ENCODE measurements at regions not wholly inside any gene's neighbourhood (a gene's known extent, or its start where the extent isn't known, plus 50 kb on each side); places are given as distances from the start of the nearest gene placed in this dataset.

- DNase-seq = no peak
- intact Hi-C loops (cut with DNase I) = no loop called here
These were observed 335.4 kb downstream of the MAN2A1 start for GRCh38 chr5:110025160-110025559.

- intact Hi-C loops (cut with DNase I) = no loop called here
- no peak for DNase-seq
These were observed 338.0 kb downstream of the MAN2A1 start for GRCh38 chr5:110027527-110028322.

- no peak for DNase-seq
- intact Hi-C loops (cut with DNase I) = no loop called here
These were observed 341.8 kb downstream of the MAN2A1 start for GRCh38 chr5:110031402-110032140.

- intact Hi-C loops (cut with DNase I) = no loop called here
- DNase-seq = no peak
These were observed 342.6 kb downstream of the MAN2A1 start for GRCh38 chr5:110032376-110032775.

DNA sequence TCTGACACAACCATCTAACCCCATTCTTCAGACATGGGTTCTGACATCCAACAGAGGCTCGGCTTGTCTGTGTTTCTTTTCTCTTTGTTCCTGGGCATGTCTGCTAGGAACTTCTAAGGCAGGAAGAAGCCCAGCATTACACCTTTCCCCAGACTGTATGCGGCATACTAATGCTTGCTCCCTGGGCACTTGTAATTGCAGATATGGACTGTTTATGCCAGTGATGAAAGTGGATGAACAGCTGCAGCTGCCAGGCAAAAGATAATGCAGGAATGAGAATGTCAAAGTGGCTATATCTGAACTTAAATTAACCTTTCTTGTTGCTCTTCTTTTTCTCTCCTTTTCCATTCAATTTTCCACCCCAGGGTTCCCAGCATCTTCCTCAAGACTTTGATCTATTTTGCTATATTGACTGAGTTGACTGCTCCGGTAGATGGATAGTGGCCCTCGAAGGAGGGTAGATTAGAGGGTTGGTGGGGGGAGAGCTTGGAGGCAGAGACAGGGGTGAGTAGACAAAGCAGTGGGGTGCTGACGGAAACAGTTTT lies 344.4 kb downstream of the MAN2A1 start:
- intact Hi-C loops (cut with DNase I) = no loop called here
- no peak for DNase-seq

- intact Hi-C loops (cut with DNase I) = no loop called here
- DNase-seq = no peak
These were observed 348.7 kb downstream of the MAN2A1 start for GRCh38 chr5:110038297-110038997.

- intact Hi-C loops (cut with DNase I) = no loop called here
- no peak for DNase-seq
These were observed 350.5 kb downstream of the MAN2A1 start for GRCh38 chr5:110040178-110040577.

DNA sequence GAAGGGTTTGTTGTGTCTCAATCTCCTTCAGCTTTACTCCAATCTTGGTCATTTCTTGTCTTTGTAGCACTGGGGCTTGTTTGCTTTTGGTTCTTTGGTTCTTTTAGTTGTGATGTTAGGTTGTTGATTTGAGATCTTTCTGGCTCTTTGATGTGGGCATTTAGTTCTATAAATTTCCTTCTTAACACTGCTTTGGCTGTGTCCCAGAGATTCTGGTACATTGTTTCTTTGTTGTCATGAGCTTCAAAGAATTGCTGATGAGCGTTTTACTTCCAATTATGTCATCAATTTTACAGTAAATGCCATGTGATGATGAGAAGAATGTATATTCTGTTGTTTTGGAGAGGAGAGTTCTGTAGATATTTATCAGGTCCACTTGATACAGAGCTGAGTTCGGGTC lies 353.3 kb downstream of the MAN2A1 start:
- no peak for DNase-seq
- intact Hi-C loops (cut with DNase I) = no loop called here

GRCh38 chr5:110045158-110045557 lies 355.4 kb downstream of the MAN2A1 start:
- no peak for DNase-seq
- intact Hi-C loops (cut with DNase I) = no loop called here

DNA sequence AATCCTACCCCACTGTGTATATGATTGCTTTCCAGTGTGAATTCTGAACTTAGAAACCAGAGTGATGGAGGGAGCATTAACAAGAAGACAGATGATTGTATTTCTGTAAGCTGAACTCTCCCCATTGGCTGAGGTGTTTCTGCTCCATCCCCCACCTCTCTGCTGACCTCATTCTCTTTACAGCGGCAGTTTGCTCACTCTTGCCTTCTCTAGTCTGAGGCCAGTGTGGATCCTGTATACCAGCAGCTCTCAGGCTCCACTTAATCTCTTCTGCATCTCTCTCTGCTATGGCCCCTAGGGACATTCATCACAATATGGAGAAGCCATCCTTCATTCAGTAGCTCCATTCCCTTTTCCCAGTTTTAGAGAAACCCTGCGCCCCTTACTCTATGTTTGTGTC lies 358.8 kb downstream of the MAN2A1 start:
- intact Hi-C loops (cut with DNase I) = no loop called here
- no peak for DNase-seq

GRCh38 chr5:110049816-110050215 lies 360.1 kb downstream of the MAN2A1 start:
- intact Hi-C loops (cut with DNase I) = no loop called here
- DNase-seq = no peak

DNA sequence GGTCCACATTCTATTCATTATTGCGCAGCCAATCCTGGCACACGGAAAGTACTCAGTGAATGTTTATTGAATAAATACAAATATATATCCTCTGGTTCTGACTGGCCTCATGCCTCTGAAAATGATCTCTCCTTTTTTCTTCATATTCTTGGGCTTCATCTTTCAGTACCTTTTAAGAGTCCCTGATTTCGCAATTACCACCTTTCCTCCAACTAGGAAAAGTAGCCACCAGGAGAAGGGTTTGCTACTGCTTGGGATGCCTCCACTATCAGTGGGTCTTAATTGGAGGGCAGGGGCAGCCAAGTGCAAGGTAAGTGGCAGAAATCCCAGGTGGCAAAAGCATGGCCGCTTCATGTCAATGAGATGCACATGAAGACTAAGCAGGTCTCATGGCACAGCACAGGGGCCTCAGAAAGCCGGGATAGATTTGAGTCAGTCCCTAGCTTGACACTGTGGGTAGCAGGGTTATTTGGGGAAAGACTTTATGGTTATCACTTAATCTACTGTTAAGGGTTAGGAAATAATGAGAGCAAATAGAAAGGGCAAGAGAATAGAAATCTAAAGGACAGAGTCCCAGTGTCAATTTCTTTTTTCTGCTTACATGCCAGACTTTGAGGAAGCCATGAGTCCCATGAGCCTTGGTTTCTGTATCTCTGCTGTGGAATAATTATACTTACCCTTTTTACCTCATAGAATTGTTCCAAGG lies 361.1 kb downstream of the MAN2A1 start:
- intact Hi-C loops (cut with DNase I) = no loop called here
- DNase-seq = no peak

- DNase-seq = no peak
- intact Hi-C loops (cut with DNase I) = no loop called here
These were observed 363.5 kb downstream of the MAN2A1 start for GRCh38 chr5:110053205-110053604.

DNA sequence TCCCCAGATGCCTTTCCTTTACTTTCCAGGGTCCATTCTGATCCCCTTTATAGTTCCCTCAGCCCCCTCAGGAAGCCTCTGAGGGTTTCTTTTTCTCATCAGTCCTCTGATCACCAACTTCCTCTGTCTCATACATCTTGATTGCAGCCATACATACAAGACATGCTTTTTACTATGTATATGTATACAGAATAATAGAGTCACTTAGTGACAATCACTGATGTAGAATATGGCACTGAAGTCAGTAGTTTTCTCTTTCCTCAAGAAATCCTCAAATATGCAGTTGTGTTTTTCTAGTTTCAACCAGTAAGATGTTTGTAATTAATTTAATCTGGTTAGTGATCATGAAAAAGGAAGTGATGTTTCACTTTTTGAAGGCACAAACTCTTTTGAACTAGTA lies 364.1 kb downstream of the MAN2A1 start:
- intact Hi-C loops (cut with DNase I) = no loop called here
- no peak for DNase-seq

DNA sequence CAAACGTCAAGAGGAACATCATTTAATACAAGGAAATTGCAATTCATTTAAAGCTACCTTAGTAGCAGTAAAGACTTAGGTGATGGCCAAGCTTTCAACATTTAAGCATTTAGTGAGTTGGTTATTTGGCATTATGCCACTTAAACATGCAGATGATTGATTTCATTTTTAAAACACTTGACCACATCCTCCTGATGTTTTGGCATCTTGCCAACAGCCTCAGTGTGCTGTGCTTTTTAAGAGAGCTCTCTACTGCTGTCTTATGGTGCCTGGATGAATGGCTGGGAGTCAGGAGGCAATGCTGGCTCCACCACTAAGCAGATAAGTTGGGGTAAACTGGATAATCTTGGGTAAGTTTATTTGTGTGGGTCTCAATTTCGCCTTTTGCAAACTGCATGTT lies 364.5 kb downstream of the MAN2A1 start:
- intact Hi-C loops (cut with DNase I) = no loop called here

GRCh38 chr5:110055302-110055701 lies 365.6 kb downstream of the MAN2A1 start:
- DNase-seq = no peak
- intact Hi-C loops (cut with DNase I) = no loop called here

More for the DNA sequence above, 364.5 kb downstream of the MAN2A1 start:
- DNase-seq = no peak

- no peak for DNase-seq
- intact Hi-C loops (cut with DNase I) = no loop called here
These were observed 366.9 kb downstream of the MAN2A1 start for GRCh38 chr5:110056580-110057114.

GRCh38 chr5:110058175-110058574 lies 368.4 kb downstream of the MAN2A1 start:
- intact Hi-C loops (cut with DNase I) = no loop called here
- no peak for DNase-seq

DNA sequence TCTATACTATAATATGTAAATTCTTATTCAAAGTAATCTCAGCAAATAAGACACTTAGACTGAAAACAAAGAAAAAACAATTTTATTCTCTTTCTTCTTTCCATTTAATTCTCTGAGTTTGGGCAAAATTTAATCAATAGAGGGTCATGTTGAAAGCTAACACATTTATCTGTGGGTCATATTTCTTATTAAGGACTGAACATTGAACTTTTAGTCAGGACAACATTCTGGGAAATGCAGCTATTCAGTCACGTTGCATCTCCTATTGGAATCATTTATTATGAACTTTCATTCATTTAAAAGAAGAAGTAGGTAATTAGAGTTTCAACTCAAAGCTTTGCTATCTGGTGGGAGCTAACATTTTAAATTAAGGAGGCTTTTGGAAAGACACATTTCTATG lies 372.5 kb downstream of the MAN2A1 start:
- no peak for DNase-seq
- intact Hi-C loops (cut with DNase I) = no loop called here

Measured in posterior cingulate gyrus (tissue), 11 donors.